Stomach (tissue), 4 donors: ENCODE measurements at regions not wholly inside any gene's neighbourhood (a gene's known extent, or its start where the extent isn't known, plus 50 kb on each side); places are given as distances from the start of the nearest gene placed in this dataset.
A peak's percentile ranks its signal among the peaks of the same experiment; 100 is the strongest.

Experiments
- POLR2A ChIP-seq, 4 donors: fragments of 450-650 bp; IDR thresholded peaks; one replicate each; pipeline ENCODE4 v1.6.1; 2016; ENCODE audit warnings: antibody characterized with exemption in 4 of 4, control low read depth in 2 of 4, mild to moderate bottlenecking in 1 of 4, moderate library complexity in 1 of 4
- TF ChIP-seq, protein P1 (sequence below), 7 experiments: fragments of 450-650 bp in 4 of 7; fragments of 200-600 bp in 3 of 7; sonication (generic) in 3 of 7; IDR thresholded peaks; one replicate each; pipeline ENCODE4 v1.5.1; 2016 to 2019; ENCODE audit warnings: antibody characterized with exemption in 7 of 7, control low read depth in 2 of 7, mild to moderate bottlenecking in 1 of 7

DNA sequence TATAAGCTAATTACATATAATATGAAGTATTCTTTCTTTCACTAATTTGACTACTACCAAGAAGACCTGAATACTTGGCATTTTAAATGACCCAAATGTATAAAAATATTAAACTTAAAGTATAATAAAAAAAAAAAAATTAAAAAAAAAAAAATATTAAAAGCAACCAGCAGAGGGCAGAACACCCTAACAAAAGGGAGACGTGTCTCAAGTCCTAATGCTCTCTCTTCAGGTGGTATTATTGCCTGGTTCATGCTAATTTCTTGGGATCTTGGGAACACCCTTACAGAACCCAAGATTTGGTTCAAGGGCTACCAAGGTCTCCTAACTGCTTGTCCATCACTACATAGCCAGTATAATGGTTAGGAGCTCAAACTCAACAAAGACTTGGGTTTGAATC is 754.8 kb downstream of the RAB28 start:
- TF ChIP-seq, protein P1, sequence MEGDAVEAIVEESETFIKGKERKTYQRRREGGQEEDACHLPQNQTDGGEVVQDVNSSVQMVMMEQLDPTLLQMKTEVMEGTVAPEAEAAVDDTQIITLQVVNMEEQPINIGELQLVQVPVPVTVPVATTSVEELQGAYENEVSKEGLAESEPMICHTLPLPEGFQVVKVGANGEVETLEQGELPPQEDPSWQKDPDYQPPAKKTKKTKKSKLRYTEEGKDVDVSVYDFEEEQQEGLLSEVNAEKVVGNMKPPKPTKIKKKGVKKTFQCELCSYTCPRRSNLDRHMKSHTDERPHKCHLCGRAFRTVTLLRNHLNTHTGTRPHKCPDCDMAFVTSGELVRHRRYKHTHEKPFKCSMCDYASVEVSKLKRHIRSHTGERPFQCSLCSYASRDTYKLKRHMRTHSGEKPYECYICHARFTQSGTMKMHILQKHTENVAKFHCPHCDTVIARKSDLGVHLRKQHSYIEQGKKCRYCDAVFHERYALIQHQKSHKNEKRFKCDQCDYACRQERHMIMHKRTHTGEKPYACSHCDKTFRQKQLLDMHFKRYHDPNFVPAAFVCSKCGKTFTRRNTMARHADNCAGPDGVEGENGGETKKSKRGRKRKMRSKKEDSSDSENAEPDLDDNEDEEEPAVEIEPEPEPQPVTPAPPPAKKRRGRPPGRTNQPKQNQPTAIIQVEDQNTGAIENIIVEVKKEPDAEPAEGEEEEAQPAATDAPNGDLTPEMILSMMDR (IDR thresholded peaks at IDR 0.05) = peak in 2 of 7 experiments; percentile 18 to 46
- TF ChIP-seq POLR2A (IDR thresholded peaks at IDR 0.05) = no peak
